Transverse colon (tissue), 4 donors: ENCODE measurements at regions not wholly inside any gene's neighbourhood (a gene's known extent, or its start where the extent isn't known, plus 50 kb on each side); places are given as distances from the start of the nearest gene placed in this dataset.

Experiments used
- EP300 ChIP-seq: sonication (generic); formaldehyde crosslinking; IDR thresholded peaks from one replicate; pipeline ENCODE4 v1.6.1; 2017; ENCODE audit warnings: antibody characterized with exemption, low read depth
- POLR2A ChIP-seq: fragments of 450-650 bp; IDR thresholded peaks from one replicate; pipeline ENCODE4 v1.6.1; 2016; ENCODE audit warnings: antibody characterized with exemption, mild to moderate bottlenecking, moderate library complexity
- POLR2AphosphoS5 ChIP-seq, 3 donors: sonication (generic); formaldehyde crosslinking; IDR thresholded peaks; one replicate each; pipeline ENCODE4 v1.6.1; 2016; ENCODE audit warnings: antibody characterized with exemption in 3 of 3
- TF ChIP-seq, protein P1 (sequence below), 5 experiments: fragments of 200-600 bp in 3 of 5; fragments of 450-650 bp in 2 of 5; sonication (generic) in 3 of 5; IDR thresholded peaks; 1 replicate in 2 of 5; 2 replicates in 3 of 5; pipeline ENCODE4 v1.5.1; 2016 to 2017; ENCODE audit warnings: antibody characterized with exemption in 5 of 5, inconsistent platforms in 3 of 5, mild to moderate bottlenecking in 2 of 5, moderate library complexity in 1 of 5

DNA sequence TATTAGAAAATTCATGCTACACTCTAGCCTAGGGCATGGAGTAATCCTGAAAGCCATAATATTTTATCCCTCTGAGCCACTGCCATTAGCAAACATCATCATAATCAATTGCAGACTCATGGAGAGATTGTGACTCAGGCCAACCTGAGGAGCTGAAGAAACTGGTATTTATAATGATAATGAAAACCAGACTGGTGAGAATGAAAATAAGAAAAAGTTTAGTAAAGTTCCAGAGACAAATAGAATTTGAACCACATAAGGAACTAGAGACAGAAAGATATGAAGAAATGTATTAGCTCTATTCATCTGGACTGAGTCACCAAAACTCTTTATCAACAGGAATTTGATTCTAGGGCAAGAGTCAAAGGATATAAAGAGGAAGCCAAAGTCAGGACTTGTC lies 158.7 kb downstream of the DRD1 start:
- TF ChIP-seq, protein P1, sequence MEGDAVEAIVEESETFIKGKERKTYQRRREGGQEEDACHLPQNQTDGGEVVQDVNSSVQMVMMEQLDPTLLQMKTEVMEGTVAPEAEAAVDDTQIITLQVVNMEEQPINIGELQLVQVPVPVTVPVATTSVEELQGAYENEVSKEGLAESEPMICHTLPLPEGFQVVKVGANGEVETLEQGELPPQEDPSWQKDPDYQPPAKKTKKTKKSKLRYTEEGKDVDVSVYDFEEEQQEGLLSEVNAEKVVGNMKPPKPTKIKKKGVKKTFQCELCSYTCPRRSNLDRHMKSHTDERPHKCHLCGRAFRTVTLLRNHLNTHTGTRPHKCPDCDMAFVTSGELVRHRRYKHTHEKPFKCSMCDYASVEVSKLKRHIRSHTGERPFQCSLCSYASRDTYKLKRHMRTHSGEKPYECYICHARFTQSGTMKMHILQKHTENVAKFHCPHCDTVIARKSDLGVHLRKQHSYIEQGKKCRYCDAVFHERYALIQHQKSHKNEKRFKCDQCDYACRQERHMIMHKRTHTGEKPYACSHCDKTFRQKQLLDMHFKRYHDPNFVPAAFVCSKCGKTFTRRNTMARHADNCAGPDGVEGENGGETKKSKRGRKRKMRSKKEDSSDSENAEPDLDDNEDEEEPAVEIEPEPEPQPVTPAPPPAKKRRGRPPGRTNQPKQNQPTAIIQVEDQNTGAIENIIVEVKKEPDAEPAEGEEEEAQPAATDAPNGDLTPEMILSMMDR (IDR thresholded peaks at IDR 0.05): no peak
- TF ChIP-seq POLR2A: no peak
- no peak for TF ChIP-seq POLR2AphosphoS5 (IDR thresholded peaks at IDR 0.05)
- TF ChIP-seq EP300: no peak
